ENCODE measurements at regions not wholly inside any gene's neighbourhood (a gene's known extent, or its start where the extent isn't known, plus 50 kb on each side); places are given as distances from the start of the nearest gene placed in this dataset.

DNA sequence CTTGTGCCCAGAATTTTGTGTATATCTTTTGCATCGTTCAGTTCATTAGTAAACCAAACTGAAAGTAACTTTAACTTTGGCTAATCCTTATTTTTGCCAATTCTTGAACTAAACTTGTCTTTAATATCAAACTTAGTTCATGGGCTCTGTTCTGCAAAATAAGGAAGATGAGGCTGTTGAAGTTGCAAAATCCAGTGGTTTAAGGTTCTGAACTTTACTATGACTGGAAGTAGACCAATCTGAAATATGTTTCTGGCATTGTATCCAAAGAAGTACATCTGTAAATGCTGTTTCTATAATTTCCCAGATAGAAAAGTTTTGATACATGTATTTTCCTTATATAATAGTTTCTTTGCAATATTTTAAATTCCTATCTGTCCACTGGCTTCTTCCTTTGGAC, 238.1 kb downstream of the CETN3 start:
- TF ChIP-seq, protein P1, sequence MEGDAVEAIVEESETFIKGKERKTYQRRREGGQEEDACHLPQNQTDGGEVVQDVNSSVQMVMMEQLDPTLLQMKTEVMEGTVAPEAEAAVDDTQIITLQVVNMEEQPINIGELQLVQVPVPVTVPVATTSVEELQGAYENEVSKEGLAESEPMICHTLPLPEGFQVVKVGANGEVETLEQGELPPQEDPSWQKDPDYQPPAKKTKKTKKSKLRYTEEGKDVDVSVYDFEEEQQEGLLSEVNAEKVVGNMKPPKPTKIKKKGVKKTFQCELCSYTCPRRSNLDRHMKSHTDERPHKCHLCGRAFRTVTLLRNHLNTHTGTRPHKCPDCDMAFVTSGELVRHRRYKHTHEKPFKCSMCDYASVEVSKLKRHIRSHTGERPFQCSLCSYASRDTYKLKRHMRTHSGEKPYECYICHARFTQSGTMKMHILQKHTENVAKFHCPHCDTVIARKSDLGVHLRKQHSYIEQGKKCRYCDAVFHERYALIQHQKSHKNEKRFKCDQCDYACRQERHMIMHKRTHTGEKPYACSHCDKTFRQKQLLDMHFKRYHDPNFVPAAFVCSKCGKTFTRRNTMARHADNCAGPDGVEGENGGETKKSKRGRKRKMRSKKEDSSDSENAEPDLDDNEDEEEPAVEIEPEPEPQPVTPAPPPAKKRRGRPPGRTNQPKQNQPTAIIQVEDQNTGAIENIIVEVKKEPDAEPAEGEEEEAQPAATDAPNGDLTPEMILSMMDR (IDR thresholded peaks at IDR 0.05; ENCODE audit: insufficient read depth, low read length): no peak
- TF ChIP-seq SPI1 (IDR thresholded peaks at IDR 0.05; ENCODE audit: borderline replicate concordance, low read depth): no peak
- no peak for TF ChIP-seq POLR2AphosphoS5 (IDR thresholded peaks at IDR 0.05; ENCODE audit: low read depth)
- Histone ChIP-seq H3K27me3 (ENCODE audit: insufficient read depth, poor library complexity, severe bottlenecking) (no peaks in the 10 kb centered on the region), H3K27ac (replicated peaks) (no peak overlapping the region), H3K4me3 (replicated peaks; ENCODE audit: insufficient read depth, low read length) (no peak overlapping the region)
- no peak for DNase-seq (ENCODE audit: low read depth in 1 of 2, low spot score in 1 of 2)

DNA sequence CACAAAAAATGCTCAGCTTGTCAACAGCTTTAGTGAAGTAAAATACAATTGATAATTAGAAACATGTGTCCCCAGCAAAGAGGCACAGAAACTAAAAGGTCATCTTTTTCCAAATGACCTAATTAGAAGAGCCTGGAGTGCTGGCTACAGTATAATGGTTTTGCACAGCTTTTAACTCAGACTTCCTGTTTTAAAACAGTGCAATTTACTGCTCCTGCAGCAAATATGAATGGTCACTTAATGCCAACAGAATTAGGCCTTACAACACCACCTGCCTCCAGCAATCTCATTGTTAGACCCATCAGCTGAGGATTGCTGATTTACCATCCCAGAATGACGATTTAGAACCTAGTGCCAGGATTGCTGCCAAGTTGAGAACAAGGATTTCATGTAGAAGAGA, 239.3 kb downstream of the CETN3 start:
- DNase-seq (ENCODE audit: low read depth in 1 of 2, low spot score in 1 of 2): no peak
- Histone ChIP-seq H3K27ac (replicated peaks) (no peak overlapping the region), H3K27me3 (ENCODE audit: insufficient read depth, poor library complexity, severe bottlenecking) (no peaks in the 10 kb centered on the region), H3K4me3 (replicated peaks; ENCODE audit: insufficient read depth, low read length) (no peak overlapping the region)
- TF ChIP-seq GABPA (IDR thresholded peaks at IDR 0.05; ENCODE audit: low read depth) (no peak), SPI1 (IDR thresholded peaks at IDR 0.05; ENCODE audit: borderline replicate concordance, low read depth) (no peak)

DNA sequence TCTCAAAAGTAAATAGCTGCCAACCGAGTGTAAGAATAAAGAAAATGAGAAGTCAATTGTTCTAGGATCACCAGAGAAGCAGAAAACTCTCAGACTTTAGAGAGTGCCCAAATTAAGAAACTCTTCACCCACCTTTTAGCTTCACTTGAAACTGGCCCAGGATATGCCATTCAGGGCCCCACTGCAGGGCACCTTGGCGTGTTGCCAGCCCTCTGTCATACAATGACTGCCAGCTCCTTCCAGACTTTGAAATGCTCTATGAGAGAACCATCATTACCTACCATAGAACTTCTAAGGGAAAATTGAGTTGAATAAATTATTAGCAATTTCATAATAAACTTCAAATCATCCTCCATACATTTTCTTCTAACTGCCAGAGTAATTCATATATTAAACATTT, 240.5 kb downstream of the CETN3 start:
- Histone ChIP-seq H3K27ac (replicated peaks) (no peak overlapping the region), H3K4me3 (replicated peaks; ENCODE audit: insufficient read depth, low read length) (no peak overlapping the region), H3K27me3 (ENCODE audit: insufficient read depth, poor library complexity, severe bottlenecking) (no peaks in the 10 kb centered on the region)
- no peak for DNase-seq (ENCODE audit: low read depth in 1 of 2, low spot score in 1 of 2)
- TF ChIP-seq, protein P2, sequence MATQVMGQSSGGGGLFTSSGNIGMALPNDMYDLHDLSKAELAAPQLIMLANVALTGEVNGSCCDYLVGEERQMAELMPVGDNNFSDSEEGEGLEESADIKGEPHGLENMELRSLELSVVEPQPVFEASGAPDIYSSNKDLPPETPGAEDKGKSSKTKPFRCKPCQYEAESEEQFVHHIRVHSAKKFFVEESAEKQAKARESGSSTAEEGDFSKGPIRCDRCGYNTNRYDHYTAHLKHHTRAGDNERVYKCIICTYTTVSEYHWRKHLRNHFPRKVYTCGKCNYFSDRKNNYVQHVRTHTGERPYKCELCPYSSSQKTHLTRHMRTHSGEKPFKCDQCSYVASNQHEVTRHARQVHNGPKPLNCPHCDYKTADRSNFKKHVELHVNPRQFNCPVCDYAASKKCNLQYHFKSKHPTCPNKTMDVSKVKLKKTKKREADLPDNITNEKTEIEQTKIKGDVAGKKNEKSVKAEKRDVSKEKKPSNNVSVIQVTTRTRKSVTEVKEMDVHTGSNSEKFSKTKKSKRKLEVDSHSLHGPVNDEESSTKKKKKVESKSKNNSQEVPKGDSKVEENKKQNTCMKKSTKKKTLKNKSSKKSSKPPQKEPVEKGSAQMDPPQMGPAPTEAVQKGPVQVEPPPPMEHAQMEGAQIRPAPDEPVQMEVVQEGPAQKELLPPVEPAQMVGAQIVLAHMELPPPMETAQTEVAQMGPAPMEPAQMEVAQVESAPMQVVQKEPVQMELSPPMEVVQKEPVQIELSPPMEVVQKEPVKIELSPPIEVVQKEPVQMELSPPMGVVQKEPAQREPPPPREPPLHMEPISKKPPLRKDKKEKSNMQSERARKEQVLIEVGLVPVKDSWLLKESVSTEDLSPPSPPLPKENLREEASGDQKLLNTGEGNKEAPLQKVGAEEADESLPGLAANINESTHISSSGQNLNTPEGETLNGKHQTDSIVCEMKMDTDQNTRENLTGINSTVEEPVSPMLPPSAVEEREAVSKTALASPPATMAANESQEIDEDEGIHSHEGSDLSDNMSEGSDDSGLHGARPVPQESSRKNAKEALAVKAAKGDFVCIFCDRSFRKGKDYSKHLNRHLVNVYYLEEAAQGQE (IDR thresholded peaks at IDR 0.05; ENCODE audit: insufficient replicate concordance, low read depth): no peak
- TF ChIP-seq SPI1 (IDR thresholded peaks at IDR 0.05; ENCODE audit: borderline replicate concordance, low read depth) (no peak), POLR2AphosphoS5 (IDR thresholded peaks at IDR 0.05; ENCODE audit: low read depth) (no peak)
- TF ChIP-seq, protein P1 (IDR thresholded peaks at IDR 0.05; ENCODE audit: insufficient read depth, low read length): no peak

DNA sequence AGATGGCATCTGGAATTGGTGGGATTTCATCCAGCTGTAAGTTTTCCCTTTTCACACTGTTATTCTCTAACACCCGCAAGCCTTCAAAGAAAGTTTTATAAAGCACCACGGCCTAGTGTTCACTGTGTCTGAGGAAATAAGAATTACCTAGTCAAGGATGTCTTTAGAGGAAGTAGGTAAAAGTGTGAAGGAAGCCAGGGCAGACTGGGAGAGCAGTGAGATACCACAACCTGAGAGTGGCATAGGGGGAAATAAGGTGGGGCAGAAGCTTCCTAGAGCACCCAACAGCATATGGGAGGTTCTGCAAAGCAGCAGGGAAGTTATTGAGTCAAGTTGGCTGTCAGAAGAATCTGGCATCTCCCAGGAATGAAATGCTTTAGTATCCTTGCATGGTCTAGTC, 241.2 kb downstream of the CETN3 start:
- H3K27ac ChIP-seq (replicated peaks): no peak overlapping the region
- TF ChIP-seq GABPA (IDR thresholded peaks at IDR 0.05; ENCODE audit: low read depth): no peak
- TF ChIP-seq, protein P1 (IDR thresholded peaks at IDR 0.05; ENCODE audit: insufficient read depth, low read length): no peak
- no peak for TF ChIP-seq POLR2AphosphoS5 (IDR thresholded peaks at IDR 0.05; ENCODE audit: low read depth)
- TF ChIP-seq SPI1 (IDR thresholded peaks at IDR 0.05; ENCODE audit: borderline replicate concordance, low read depth): no peak
- TF ChIP-seq, protein P2 (IDR thresholded peaks at IDR 0.05; ENCODE audit: insufficient replicate concordance, low read depth): no peak

More for the DNA sequence above, 241.2 kb downstream of the CETN3 start:
- no peak for DNase-seq (ENCODE audit: low read depth in 1 of 2, low spot score in 1 of 2)
- H3K4me3 ChIP-seq (replicated peaks; ENCODE audit: insufficient read depth, low read length): no peak overlapping the region
- no peaks in the 10 kb centered on the region for H3K27me3 ChIP-seq (ENCODE audit: insufficient read depth, poor library complexity, severe bottlenecking)
